HG03439 (cell line): ENCODE measurements at regions not wholly inside any gene's neighbourhood (a gene's known extent, or its start where the extent isn't known, plus 50 kb on each side); places are given as distances from the start of the nearest gene placed in this dataset.

ENCODE experiments used
- ATAC-seq: cut with Tn5 transposase; IDR thresholded peaks from one replicate; pipeline ENCODE4 v1.9.1; 2021; ENCODE audit warnings: mild to moderate bottlenecking, moderate library complexity; ENCODE audit not compliant: unreplicated experiment

DNA sequence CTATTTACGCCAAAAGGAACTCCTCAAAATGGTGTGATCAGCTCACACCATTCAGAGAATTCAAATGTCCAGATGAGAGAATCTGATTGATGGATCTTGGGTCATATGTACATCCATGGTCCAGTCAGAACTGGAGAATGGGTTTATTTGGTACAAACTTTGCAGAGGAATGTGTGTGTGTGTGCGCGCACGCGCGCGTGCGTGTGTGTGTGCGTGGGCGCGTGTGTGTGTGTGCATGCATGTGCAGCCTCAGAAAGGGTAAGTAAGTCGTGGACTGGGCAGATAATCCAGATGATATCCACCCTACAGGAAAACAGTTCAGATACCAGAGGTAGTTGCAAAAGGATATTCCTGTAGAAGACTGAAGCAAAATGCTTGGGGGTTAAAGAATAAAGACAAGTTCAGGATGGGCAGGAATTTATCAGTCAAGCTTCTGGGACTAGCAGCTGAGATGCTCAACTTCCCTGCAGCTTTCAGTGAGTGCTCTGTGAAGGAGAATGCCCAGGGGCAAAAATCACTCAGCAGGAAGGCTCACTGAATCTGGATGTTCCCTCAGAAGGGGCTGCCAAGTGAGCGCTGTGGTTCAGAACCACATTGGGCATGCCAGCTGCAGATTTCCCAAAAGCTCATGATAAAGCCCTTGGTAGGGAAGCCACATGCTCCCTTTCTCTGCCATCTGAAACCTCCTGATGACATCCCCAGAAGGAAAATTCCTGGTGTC is 440.5 kb upstream of the SGCD start:
- no peak for ATAC-seq

DNA sequence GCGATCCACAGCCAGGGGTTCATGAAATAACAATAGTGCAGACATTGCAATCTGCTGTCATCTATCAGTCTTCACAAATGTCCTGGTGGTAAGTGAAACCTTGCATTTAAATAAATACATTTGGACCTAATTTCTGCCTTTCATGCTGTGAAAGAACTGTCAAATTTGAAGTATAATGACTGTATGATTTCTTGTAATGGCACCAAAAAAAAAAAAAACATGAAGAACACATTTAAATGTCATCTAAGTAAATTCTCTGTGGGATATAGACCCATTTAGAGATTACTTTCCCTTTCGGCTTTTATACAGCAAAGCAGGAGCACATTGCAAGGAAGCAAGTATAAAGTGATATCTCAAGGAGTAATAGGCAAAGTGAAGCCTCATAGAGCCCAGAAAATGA is 431.5 kb upstream of the SGCD start:
- no peak for ATAC-seq

DNA sequence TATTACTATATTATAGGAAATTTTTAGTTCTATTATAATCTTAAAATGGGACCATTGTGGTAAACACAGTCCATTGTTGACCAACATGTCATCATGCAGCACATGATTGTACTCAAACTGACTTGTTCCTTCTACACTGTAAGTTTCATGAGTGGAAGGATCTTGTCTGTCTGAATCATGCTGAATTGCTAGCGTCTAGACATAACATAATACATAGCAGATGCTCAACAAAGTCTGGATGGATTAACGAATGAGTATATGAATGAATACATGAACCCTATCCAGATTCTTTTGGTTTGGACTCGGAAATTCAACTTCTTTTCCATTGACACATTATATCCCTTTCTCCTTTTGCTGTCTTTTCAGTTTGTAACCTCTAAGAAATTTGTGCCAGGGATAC is 429.2 kb upstream of the SGCD start:
- no peak for ATAC-seq

DNA sequence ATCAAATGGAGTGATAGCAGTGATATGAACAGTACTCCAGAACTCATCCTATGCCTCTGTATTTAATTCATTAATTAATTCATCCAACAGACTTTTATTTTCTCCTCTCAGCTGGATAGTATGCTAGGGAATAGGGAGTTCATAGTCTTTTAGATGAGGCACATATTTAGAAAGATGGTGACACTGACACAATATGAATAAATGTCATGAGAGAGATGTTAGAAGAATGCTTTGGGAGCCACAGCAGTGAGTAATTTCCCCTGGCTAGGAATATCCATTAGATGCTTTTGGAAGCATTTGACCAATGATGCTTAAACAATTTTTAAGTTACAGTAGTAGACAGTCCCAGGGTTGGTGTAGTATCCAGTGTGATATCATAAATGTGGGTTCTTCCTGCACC is 428.7 kb upstream of the SGCD start:
- no peak for ATAC-seq

- no peak for ATAC-seq
These were observed 423.2 kb upstream of the SGCD start for GRCh38 chr5:155903791-155904190.

GRCh38 chr5:155905364-155905763 is 421.6 kb upstream of the SGCD start:
- no peak for ATAC-seq

- ATAC-seq, result no peak
These were observed 420.9 kb upstream of the SGCD start for GRCh38 chr5:155906046-155906445.

- no peak for ATAC-seq
These were observed 418.4 kb upstream of the SGCD start for GRCh38 chr5:155908543-155908942.

DNA sequence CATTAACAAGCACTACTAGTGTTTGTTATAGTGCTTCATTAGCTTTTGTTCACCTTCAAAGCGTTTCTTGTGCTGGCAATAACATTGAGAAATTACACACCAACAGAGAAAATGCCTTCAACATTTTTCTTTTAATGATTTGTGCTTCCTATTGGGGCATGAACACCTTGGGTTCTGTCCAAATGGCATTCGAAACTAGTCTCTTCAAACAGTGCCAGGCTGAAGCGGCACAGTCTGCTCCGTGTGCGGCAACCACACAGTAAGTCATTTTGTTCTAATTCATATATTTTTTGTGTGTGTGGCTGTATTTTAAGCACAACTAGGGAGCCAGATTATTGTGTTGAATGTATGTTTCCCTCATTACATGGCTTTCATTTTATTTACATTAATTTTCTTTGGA is 414.7 kb upstream of the SGCD start:
- ATAC-seq, result no peak

- ATAC-seq, result no peak
These were observed 412.2 kb upstream of the SGCD start for GRCh38 chr5:155914766-155915165.

DNA sequence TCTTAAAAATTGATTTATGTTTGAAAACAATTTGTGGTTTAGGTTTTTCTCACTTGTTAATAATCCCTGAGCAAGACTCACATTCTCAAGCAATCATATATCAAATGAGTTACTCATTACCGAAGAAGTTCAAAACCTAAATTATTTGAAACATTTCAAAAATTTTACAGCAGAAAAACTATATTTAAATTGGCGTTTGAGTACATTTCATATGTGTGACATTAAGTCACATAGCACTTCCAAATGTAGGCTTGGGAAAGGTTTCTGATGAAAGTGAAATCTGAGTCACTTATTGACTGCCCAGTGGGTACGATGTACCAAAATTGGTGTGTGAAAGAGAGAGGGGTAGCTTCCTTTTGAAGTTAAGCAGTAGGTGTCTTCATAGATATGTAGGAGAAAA is 411.4 kb upstream of the SGCD start:
- ATAC-seq, result no peak

DNA sequence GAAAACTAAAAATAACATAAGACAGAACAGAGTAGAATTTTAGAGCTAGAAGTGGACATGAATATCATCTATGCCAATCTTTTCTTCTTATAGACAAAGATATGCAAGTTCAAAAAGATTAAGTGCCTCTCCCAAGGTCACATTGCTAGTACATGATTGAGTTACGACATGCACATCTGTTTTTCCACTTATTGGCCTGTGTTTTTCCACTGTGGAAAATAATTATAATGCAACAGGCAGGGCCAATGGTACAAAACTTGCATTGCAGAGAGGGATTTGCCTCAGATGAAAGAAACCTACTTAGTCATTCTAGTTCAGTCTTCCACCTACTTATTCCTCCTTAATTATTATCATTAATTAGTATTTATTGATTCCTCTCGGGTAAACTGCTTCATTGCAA is 407.8 kb upstream of the SGCD start:
- no peak for ATAC-seq

GRCh38 chr5:155919725-155920124 is 407.2 kb upstream of the SGCD start:
- no peak for ATAC-seq

DNA sequence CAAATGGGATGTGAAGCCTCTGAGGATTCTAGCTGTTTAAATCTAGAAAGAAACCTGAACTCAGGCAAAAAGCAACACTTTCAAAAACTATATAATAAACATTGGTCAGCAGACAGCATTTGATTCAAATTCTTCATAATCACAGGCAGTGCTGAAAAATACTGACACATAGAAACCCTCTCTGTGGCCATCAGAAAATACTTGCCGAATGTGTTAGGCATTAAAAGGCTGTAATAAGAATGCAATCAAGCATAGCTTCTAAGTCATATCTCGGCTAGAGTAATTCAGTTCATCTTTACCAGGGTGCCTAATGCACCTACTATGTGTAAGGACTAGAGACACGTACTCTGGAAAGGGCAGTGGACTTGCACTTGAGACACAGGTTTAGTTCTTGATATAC is 405.3 kb upstream of the SGCD start:
- no peak for ATAC-seq

DNA sequence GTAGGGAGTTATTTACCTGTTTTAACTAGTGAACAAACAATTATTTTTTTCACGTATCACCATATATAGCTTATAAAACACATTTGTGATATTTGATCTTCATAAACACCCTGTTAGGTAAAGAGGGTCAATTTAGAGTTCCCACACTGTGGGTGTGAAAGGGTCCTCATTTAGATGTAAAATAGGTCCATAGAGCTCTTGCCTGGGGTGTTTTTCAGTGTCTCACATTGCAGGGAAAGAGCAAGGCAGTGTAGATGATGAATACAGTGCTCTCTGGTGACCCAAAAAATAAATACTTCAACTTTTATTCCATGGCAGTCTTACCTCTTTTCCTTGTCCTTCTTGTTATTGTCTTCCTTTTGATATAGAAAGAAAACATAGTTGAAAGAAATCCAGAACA is 403.2 kb upstream of the SGCD start:
- no peak for ATAC-seq

DNA sequence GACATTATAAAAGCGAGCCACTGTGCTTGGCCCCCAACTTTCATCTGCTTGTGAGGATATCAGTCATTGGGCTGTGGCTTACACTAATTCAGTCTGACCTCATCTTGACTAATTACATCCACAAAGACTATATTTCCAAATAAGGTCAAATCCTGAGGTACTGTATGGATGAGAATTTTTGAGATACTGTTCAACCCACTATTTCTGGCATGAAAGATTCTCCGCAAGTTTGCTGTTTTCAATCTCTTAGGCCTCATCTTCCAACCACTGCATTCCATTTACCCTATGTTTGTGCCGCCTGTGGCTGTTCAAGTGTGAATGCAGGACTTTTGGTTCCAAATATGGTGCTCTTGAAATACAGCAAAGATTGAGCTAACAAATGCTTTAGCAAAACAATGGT is 400.9 kb upstream of the SGCD start:
- no peak for ATAC-seq

DNA sequence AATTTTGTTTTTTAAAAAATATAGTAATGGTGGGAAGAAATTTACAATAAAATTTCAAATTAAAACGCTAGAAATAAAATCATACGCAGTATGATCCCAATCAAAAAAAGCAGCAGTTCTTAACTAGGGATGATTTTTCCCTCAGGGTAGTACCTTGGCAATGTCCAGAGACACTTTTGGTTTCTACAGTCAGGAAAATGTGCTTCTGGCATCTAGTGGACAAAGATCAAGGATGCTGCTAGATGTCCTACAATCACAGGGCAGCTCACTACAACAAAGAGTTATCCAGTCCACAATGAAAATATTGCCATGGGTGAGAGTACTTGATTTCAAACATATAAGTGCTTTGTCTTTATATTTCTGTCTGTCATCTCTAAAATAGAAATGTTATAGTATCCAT is 400.2 kb upstream of the SGCD start:
- ATAC-seq, result no peak

DNA sequence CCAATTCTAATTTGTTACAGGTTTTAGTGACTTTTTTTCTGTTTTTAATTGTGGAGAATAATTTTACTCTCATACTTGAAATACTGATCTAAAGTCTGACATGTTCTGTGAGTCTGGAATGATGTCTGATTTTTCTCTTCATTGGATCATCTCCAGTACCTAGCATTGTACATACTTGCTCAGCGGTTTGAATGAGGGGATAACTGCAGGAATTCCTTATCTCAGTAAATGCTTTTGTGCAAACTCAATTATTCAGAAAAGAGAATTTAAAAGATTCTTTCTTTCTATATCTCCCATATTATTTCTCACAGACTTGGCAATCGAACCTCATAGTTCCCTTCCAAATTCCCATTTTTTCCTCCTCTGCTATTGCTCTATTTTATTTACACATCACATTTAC is 397.9 kb upstream of the SGCD start:
- no peak for ATAC-seq

DNA sequence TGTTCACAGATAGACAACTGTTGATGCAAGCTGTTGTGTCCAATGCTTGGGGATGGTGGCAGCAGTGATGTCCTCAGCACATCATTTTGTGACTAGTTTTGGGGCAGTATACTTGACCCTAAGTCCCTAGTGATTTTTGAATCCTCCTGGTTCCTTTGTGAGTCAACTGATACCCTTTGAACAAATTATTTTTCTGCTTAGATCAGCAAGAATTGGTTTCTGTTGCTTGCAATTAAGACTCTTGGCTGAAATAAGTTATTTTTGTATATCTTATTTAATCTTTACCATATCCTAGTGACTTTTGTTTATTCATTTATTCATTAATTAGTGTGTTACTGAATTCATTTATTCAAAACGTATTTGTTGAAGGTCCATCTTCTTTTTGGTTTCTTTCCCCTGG is 392.0 kb upstream of the SGCD start:
- ATAC-seq, result no peak

DNA sequence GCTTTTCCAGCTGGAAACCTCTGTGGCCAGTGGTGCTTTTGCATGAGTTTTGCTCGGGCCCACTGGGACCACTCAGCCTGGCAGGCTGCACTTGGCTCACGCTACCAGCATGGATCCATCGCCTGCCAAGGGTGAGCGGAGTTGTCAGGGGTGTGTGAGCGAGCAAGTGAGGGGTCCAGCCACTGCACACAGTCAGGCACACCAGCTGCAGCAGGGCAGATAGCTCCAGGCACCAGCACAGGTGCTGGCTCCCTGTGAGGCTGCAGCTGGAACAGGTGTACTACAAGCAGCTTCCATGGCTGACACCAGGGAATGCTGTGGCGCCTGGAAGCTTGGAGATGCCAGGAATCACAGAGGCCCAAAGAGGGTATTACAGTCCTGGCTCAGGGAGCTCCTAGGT is 391.2 kb upstream of the SGCD start:
- no peak for ATAC-seq

DNA sequence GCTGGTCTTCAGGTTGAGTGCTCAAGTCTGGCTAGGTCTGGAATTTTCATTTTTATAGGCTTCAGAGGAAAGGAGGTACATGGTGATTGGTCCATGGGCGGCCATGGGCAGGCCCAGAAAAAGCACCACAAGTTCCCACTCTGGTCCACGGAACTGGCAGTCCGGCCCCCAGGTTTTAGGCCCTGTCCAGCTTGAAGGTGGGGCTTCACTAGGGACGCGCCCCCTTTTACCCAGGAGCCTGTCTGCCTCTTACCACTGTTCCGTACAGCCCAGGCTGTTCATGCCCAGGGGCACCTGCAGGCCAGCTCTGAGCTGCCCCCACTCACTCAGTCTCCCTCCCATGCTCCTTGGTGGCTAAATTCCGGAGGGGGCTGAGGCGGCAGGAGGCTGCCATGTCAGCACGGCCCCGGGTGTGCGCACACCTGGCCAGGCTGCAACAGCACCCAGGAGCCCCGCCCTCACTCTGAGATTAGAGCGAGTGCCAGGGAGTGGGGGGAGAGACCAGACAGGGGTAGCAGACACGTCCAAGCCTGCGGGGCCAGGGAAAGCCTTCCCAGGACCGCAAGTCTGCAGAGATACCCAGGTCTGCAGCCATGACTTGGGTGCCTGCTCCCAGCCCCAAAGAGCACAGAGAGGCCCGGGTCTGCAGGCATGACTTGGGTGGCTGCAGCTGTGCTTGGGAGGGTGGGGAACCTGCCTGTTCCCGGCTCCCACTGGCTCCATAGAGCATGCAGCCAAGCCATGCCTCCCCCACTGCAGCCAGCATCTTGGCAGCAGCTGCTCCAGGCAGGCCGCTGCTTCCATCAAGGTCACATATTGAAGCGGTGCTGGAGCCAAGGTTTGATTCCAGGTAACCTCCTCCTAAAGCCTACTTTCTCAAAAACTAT is 390.2 kb upstream of the SGCD start:
- ATAC-seq, result no peak

DNA sequence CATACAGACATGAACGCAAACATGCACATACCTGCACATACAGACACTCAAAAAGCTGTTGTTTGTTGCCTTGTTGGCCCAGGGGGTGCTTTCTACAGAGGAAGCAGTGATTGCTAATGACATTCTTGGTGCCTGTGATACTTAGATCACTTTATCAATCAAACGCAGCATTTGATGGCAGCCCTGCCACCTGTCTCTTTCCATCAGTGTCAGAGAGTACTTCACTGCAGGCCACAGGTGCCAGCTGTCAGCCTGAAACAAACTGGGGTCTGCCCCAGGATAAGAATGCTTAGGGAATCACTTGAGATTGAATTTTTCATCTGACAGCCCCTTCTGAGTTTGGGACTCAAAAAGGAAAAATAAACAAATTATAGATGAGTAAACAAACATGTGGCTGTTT is 388.9 kb upstream of the SGCD start:
- no peak for ATAC-seq
